ENCODE measurements at regions not wholly inside any gene's neighbourhood (a gene's known extent, or its start where the extent isn't known, plus 50 kb on each side); places are given as distances from the start of the nearest gene placed in this dataset.

DNA sequence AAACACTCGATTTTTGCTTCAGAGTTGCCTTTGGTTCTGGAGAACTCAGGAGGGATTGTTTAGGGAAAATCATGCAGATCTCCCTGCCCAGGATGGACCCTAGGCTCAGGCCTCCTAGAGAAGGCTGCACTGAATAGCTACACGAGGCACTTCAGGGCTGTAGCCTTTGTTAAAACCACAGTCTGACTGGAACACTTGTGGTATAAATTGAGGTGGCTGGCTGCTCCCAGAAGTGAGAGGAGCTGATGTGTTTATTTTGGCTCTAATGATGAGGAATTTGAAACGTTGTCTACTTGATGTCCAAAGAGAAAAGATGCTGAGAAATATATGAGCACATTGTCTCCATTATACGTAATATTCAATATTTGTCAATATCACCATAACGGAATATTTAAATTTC, 762.1 kb upstream of the ARGLU1 start:
- intact Hi-C loops (cut with DNase I; ENCODE audit: low total_unique reads) = no loop called here
- DNase-seq = no peak
- H3K4me1 ChIP-seq = no peaks in the 10 kb centered on the region
- 57 to 64% (median 62%) methylated on average over 5 of the region's 5 CpGs for WGBS, 5 donors
- TF ChIP-seq EP300 (IDR thresholded peaks at IDR 0.05) (no peak), POLR2A (IDR thresholded peaks at IDR 0.05) (no peak), POLR2AphosphoS5 (IDR thresholded peaks at IDR 0.05) (no peak)
- TF ChIP-seq, protein P1, sequence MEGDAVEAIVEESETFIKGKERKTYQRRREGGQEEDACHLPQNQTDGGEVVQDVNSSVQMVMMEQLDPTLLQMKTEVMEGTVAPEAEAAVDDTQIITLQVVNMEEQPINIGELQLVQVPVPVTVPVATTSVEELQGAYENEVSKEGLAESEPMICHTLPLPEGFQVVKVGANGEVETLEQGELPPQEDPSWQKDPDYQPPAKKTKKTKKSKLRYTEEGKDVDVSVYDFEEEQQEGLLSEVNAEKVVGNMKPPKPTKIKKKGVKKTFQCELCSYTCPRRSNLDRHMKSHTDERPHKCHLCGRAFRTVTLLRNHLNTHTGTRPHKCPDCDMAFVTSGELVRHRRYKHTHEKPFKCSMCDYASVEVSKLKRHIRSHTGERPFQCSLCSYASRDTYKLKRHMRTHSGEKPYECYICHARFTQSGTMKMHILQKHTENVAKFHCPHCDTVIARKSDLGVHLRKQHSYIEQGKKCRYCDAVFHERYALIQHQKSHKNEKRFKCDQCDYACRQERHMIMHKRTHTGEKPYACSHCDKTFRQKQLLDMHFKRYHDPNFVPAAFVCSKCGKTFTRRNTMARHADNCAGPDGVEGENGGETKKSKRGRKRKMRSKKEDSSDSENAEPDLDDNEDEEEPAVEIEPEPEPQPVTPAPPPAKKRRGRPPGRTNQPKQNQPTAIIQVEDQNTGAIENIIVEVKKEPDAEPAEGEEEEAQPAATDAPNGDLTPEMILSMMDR (IDR thresholded peaks at IDR 0.05) = no peak
- no peak overlapping the region for H3K4me3 ChIP-seq
- H3K27ac ChIP-seq = no peak overlapping the region
- H3K27me3 ChIP-seq = no peaks in the 10 kb centered on the region
- H3K9me3 ChIP-seq = no peaks in the 10 kb centered on the region
- H3K36me3 ChIP-seq = no peaks in the 10 kb centered on the region

DNA sequence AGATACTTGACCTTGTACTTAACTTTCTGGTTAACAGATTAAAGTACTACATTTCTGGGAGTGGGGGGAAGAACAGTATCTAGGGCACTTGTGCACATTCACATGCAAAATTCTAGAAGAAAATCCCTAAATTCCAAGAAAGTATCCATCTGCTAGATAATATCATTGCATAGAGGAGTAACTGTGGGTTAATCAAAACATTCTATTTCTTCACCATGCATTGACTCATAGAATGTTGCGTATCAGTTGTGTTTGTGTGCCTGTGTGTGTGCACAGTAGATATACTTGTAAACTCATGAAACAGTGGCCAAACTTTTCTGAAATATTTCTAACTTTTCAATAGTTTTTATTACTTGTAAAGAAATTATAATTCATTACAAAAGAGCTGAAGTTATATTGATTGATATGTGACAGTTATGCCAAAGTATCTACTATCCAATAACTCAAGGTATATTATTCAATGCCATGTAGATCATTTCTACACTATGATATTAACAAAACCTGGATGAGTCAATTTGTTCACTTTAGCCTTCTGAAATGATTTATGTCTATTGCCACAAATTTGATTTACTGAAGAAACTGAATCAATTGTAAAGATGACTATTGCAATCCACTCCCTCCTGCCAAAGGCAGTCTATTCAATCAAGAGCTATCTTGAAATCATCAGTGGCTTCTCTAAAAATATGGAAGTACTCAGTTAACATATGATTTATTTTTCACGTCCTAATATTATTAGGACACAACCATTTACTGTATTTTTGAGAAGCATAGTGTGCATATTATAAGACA, 756.7 kb upstream of the ARGLU1 start:
- Histone ChIP-seq H3K27ac (no peak overlapping the region), H3K4me1 (no peaks in the 10 kb centered on the region), H3K4me3 (no peak overlapping the region), H3K27me3 (no peaks in the 10 kb centered on the region), H3K9me3 (no peaks in the 10 kb centered on the region), H3K36me3 (no peaks in the 10 kb centered on the region)
- 87 to 94% (median 92%) methylated on average over 2 of the region's 2 CpGs for WGBS, 5 donors
- TF ChIP-seq EP300 (IDR thresholded peaks at IDR 0.05) (no peak), POLR2AphosphoS5 (IDR thresholded peaks at IDR 0.05) (no peak), POLR2A (IDR thresholded peaks at IDR 0.05) (no peak)
- TF ChIP-seq, protein P1 (IDR thresholded peaks at IDR 0.05) = no peak
- DNase-seq = no peak
- intact Hi-C loops (cut with DNase I; ENCODE audit: low total_unique reads) = no loop called here

DNA sequence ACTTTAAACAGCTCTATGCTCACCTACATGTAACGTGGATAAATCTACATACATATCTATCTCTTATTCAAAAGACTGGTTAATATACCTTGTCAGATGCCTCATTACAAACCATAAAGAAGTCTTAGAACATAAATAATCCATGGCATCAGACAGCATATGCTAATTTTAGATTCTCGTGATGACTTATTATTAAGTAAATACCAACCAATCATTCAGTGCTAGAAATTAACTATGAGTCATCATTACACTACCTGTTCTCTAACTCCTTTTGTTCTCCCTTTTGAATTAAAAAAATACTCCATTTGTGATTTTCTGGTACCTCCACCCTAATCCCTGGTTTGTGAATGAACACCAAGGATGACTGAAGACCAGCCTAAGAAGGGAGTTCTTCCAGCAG, 754.3 kb upstream of the ARGLU1 start:
- Histone ChIP-seq H3K27me3 (no peaks in the 10 kb centered on the region), H3K27ac (no peak overlapping the region), H3K36me3 (no peaks in the 10 kb centered on the region), H3K4me1 (no peaks in the 10 kb centered on the region), H3K4me3 (no peak overlapping the region), H3K9me3 (no peaks in the 10 kb centered on the region)
- intact Hi-C loops (cut with DNase I; ENCODE audit: low total_unique reads) = no loop called here
- 59 to 78% (median 69%) methylated on average over 2 of the region's 2 CpGs for WGBS, 5 donors
- no peak for DNase-seq
- no peak for TF ChIP-seq EP300 (IDR thresholded peaks at IDR 0.05)
- TF ChIP-seq POLR2AphosphoS5 (IDR thresholded peaks at IDR 0.05) = no peak
- TF ChIP-seq, protein P1 (IDR thresholded peaks at IDR 0.05) = no peak
- TF ChIP-seq POLR2A (IDR thresholded peaks at IDR 0.05) = no peak

DNA sequence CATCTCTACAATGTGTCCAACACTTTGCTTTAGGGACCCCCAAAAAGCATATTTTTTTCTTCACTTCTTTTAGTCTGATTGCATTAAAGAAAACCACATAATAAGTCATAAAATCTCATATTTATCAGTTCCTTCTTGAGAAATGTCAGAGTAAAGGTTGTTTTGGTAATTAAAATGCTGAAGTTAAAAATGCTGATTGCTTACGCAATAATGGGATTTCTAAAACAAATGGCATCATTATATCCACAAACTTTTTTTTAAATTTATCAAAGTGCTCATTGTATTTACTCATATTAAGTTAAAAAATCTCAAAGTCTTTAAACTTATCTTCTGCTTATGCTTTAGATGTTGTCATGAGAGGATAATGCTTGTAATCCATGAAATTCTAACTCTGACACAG, 737.2 kb upstream of the ARGLU1 start:
- WGBS, 5 donors = 86 to 95% (median 88%) methylated on average over 1 of the region's 1 CpG
- Histone ChIP-seq H3K9me3 (no peaks in the 10 kb centered on the region), H3K4me3 (no peak overlapping the region), H3K27ac (no peak overlapping the region), H3K36me3 (no peaks in the 10 kb centered on the region), H3K4me1 (no peaks in the 10 kb centered on the region), H3K27me3 (no peaks in the 10 kb centered on the region)
- TF ChIP-seq POLR2AphosphoS5 (IDR thresholded peaks at IDR 0.05) = no peak
- TF ChIP-seq, protein P1 (IDR thresholded peaks at IDR 0.05) = no peak
- TF ChIP-seq EP300 (IDR thresholded peaks at IDR 0.05) = no peak
- no peak for TF ChIP-seq POLR2A (IDR thresholded peaks at IDR 0.05)
- no peak for DNase-seq
- intact Hi-C loops (cut with DNase I; ENCODE audit: low total_unique reads) = no loop called here
